H1 (cell line): ENCODE measurements at regions not wholly inside any gene's neighbourhood (a gene's known extent, or its start where the extent isn't known, plus 50 kb on each side); places are given as distances from the start of the nearest gene placed in this dataset.

Experiments used
- CTCF ChIA-PET: fragments of 300-600 bp; sonication (Branson Sonifier 250); formaldehyde crosslinking; loops from one replicate; lab custom pipeline; 2021; ENCODE audit not compliant: partially characterized antibody; lab: Charles Lee
- POLR2A ChIA-PET: fragments of 300-600 bp; sonication (Branson Sonifier 250); formaldehyde crosslinking; loops from one replicate; lab custom pipeline; 2021; ENCODE audit warnings: inconsistent platforms; ENCODE audit not compliant: partially characterized antibody; lab: Charles Lee
- DNase-seq, 2 experiments: peaks; one replicate each; pipeline versions ENCODE4 v3.0.0 to v3.0.0-alpha.2; 2010 to 2022; ENCODE audit warnings: low spot score in 2 of 2, low read depth in 1 of 2, mixed read lengths in 1 of 2
- FAIRE-seq: peaks from 2 replicates; lab custom pipeline; 2011; peaks lifted over from hg19 to GRCh38; lab: Jason Lieb, UNC
- H2AFZ ChIP-seq: 2 replicates; pipeline ENCODE4 v1.8.1; 2012; ENCODE audit warnings: low read length, inconsistent platforms
- H2AK5ac ChIP-seq: 2 replicates; pipeline ENCODE4 v1.6.1; 2013; ENCODE audit warnings: low read depth, low read length
- H2BK120ac ChIP-seq: replicated peaks from 2 replicates; pipeline ENCODE3; 2013; ENCODE audit warnings: low read depth, low read length, inconsistent platforms
- H2BK12ac ChIP-seq: 2 replicates; pipeline ENCODE4 v1.6.1; 2013; ENCODE audit warnings: low read depth, low read length
- H2BK15ac ChIP-seq: 2 replicates; pipeline ENCODE4 v1.6.1; 2013; ENCODE audit warnings: low read length
- H2BK20ac ChIP-seq: 2 replicates; pipeline ENCODE4 v1.6.1; 2013; ENCODE audit warnings: low read length
- H2BK5ac ChIP-seq: 2 replicates; pipeline ENCODE4 v1.6.1; 2013; ENCODE audit warnings: low read depth, low read length
- H3K14ac ChIP-seq: 2 replicates; pipeline ENCODE4 v1.6.1; 2013; ENCODE audit warnings: inconsistent platforms; ENCODE audit not compliant: insufficient read length
- H3K18ac ChIP-seq: 2 replicates; pipeline ENCODE4 v1.6.1; 2013; ENCODE audit warnings: low read length; ENCODE audit errors: extremely low read depth
- H3K23ac ChIP-seq: 2 replicates; pipeline ENCODE4 v1.6.1; 2013; ENCODE audit warnings: inconsistent platforms; ENCODE audit not compliant: insufficient read length
- H3K23me2 ChIP-seq: 2 replicates; pipeline ENCODE4 v1.6.1; 2013; ENCODE audit warnings: low read depth, low read length
- H3K27ac ChIP-seq: 2 replicates; pipeline ENCODE4 v1.6.1; 2011; ENCODE audit warnings: low read depth, low read length, inconsistent platforms
- H3K27me3 ChIP-seq, 4 experiments: replicated peaks in 1 of 4; 1 replicate in 1 of 4; 2 replicates in 3 of 4; pipeline versions ENCODE4 v1.6.1 to v1.8.1; 2011 to 2013; ENCODE audit warnings: low read length in 3 of 4, mild to moderate bottlenecking in 3 of 4, inconsistent platforms in 2 of 4, mixed read lengths in 2 of 4, moderate library complexity in 1 of 4; ENCODE audit not compliant: control insufficient read depth in 3 of 4, insufficient read depth in 3 of 4; ENCODE audit errors: extremely low read depth in 1 of 4
- H3K36me3 ChIP-seq, 4 experiments: 2 replicates each; pipeline versions ENCODE4 v1.6.1 to v1.8.1; 2011 to 2013; ENCODE audit warnings: mild to moderate bottlenecking in 4 of 4, low read length in 3 of 4, moderate library complexity in 2 of 4, control low read depth in 1 of 4, inconsistent platforms in 1 of 4; ENCODE audit not compliant: insufficient read depth in 4 of 4, control insufficient read depth in 2 of 4
- H3K4ac ChIP-seq: replicated peaks from 2 replicates; pipeline ENCODE3; 2013; ENCODE audit warnings: low read length, low read depth, mixed read lengths, inconsistent platforms; ENCODE audit not compliant: insufficient read length
- H3K4me1 ChIP-seq, 4 experiments: replicated peaks in 1 of 4; 1 replicate in 1 of 4; 2 replicates in 3 of 4; pipeline versions ENCODE4 v1.6.1 to v1.8.1; 2011 to 2013; ENCODE audit warnings: low read length in 3 of 4, inconsistent platforms in 2 of 4, mixed read lengths in 1 of 4; ENCODE audit not compliant: insufficient read depth in 4 of 4, control insufficient read depth in 3 of 4
- H3K4me2 ChIP-seq, 2 experiments: 2 replicates each; pipeline versions ENCODE4 v1.6.1 to v1.8.1; 2011 to 2013; ENCODE audit warnings: low read depth in 2 of 2, low read length in 2 of 2, control low read depth in 1 of 2, inconsistent platforms in 1 of 2, mild to moderate bottlenecking in 1 of 2; ENCODE audit not compliant: insufficient read depth in 1 of 2
- H3K4me3 ChIP-seq, 4 experiments: fragments of 200-600, 300-600 bp in 1 of 4; sonication (generic), shearing (Covaris generic), sonication (Bioruptor Twin) in 1 of 4; 2 replicates each; pipeline versions ENCODE4 v1.5.1 to v1.8.1; 2011 to 2016; ENCODE audit warnings: low read length in 4 of 4, low read depth in 3 of 4, control low read depth in 2 of 4, inconsistent platforms in 2 of 4, mild to moderate bottlenecking in 2 of 4, mixed read lengths in 1 of 4, moderate library complexity in 1 of 4; ENCODE audit not compliant: insufficient read depth in 2 of 4; ENCODE audit errors: extremely low read depth in 1 of 4
- H3K56ac ChIP-seq: replicated peaks from 2 replicates; pipeline ENCODE3; 2013; ENCODE audit warnings: low read depth, mild to moderate bottlenecking, mixed read lengths, low read length, inconsistent platforms; ENCODE audit not compliant: insufficient read length
- H3K79me1 ChIP-seq: 2 replicates; pipeline ENCODE4 v1.6.1; 2013; ENCODE audit warnings: low read depth, low read length, control low read depth
- H3K79me2 ChIP-seq, 2 experiments: 2 replicates each; pipeline versions ENCODE4 v1.6.1 to v1.8.1; 2012 to 2013; ENCODE audit warnings: low read length in 2 of 2, mild to moderate bottlenecking in 2 of 2, inconsistent platforms in 1 of 2; ENCODE audit not compliant: insufficient read depth in 2 of 2, control insufficient read depth in 1 of 2
- H3K9ac ChIP-seq, 4 experiments: replicated peaks in 1 of 4; 1 replicate in 1 of 4; 2 replicates in 3 of 4; pipeline versions ENCODE4 v1.6.1 to v1.8.1; 2011 to 2013; ENCODE audit warnings: low read depth in 3 of 4, low read length in 3 of 4, control low read depth in 2 of 4, mild to moderate bottlenecking in 2 of 4, moderate library complexity in 2 of 4, inconsistent platforms in 1 of 4; ENCODE audit errors: extremely low read depth in 1 of 4
- H3K9me3 ChIP-seq, 2 experiments: 2 replicates each; pipeline versions ENCODE4 v1.6.1 to v1.8.1; 2012 to 2013; ENCODE audit warnings: mild to moderate bottlenecking in 2 of 2, moderate library complexity in 2 of 2, control low read depth in 1 of 2, inconsistent platforms in 1 of 2, low read depth in 1 of 2, low read length in 1 of 2, mixed read lengths in 1 of 2; ENCODE audit not compliant: insufficient read depth in 2 of 2
- H4K20me1 ChIP-seq, 2 experiments: replicated peaks in 1 of 2; 2 replicates each; pipeline versions ENCODE3 to v1.8.1; 2011 to 2013; ENCODE audit warnings: inconsistent platforms in 2 of 2, low read length in 2 of 2, mild to moderate bottlenecking in 1 of 2; ENCODE audit not compliant: insufficient read depth in 2 of 2, control insufficient read depth in 1 of 2
- H4K5ac ChIP-seq: 2 replicates; pipeline ENCODE4 v1.6.1; 2013; ENCODE audit warnings: low read length, low read depth, mixed read lengths, inconsistent platforms; ENCODE audit not compliant: insufficient read length
- H4K8ac ChIP-seq: 2 replicates; pipeline ENCODE4 v1.8.0; 2013; ENCODE audit warnings: mild to moderate bottlenecking, moderate library complexity, low read length, inconsistent platforms; ENCODE audit not compliant: insufficient read depth; ENCODE audit errors: extremely low read depth
- H4K91ac ChIP-seq: replicated peaks from 2 replicates; pipeline ENCODE3; 2013; ENCODE audit warnings: low read length, mixed read lengths, inconsistent platforms; ENCODE audit not compliant: insufficient read length
- EGR1 ChIP-seq: IDR thresholded peaks from 2 replicates; pipeline ENCODE4 v1.6.1; 2011; ENCODE audit warnings: low read depth, low read length, borderline replicate concordance
- NANOG ChIP-seq: IDR thresholded peaks from 2 replicates; pipeline ENCODE4 v1.6.1; 2011; ENCODE audit warnings: low read length, low read depth, mild to moderate bottlenecking, inconsistent platforms; ENCODE audit not compliant: insufficient read depth, poor library complexity, severe bottlenecking
- SIN3A ChIP-seq, 2 experiments: IDR thresholded peaks in 1 of 2; conservative IDR thresholded peaks in 1 of 2; 2 replicates each; pipeline ENCODE4 v1.6.1; 2011 to 2012; ENCODE audit warnings: low read length in 2 of 2, improper control_type of control experiment in 1 of 2, low read depth in 1 of 2, mild to moderate bottlenecking in 1 of 2
- WGBS, 2 experiments: shearing (Covaris generic) in 1 of 2; methylation state at CpG; one replicate each; pipeline versions ENCODE4 v1.1.6 to v1.1.7; 2013 to 2015; ENCODE audit warnings: low lambda C conversion rate in 2 of 2, mixed read lengths in 2 of 2, inconsistent platforms in 1 of 2, low coverage in 1 of 2, missing lambda C conversion rate in 1 of 2; ENCODE audit not compliant: insufficient replicate concordance in 2 of 2, insufficient coverage in 1 of 2, insufficient read length in 1 of 2; ENCODE audit errors: extremely low coverage in 1 of 2, missing lambda C conversion rate in 1 of 2; 5-methylcytosine and 5-hydroxymethylcytosine counted together
- TF ChIP-seq, protein P1 (sequence below): IDR thresholded peaks from 2 replicates; pipeline ENCODE4 v1.6.1; 2011; ENCODE audit warnings: low read depth, mild to moderate bottlenecking, low read length; ENCODE audit not compliant: insufficient read depth
- TF ChIP-seq, protein P2 (sequence below): IDR thresholded peaks from 2 replicates; pipeline ENCODE4 v1.6.1; 2012; ENCODE audit warnings: inconsistent platforms
- TF ChIP-seq, protein P3 (sequence below), 3 experiments: IDR thresholded peaks; 1 replicate in 2 of 3; 2 replicates in 1 of 3; pipeline versions ENCODE4 v1.5.1 to v1.6.1; 2011; ENCODE audit warnings: low read length in 3 of 3, mild to moderate bottlenecking in 3 of 3, inconsistent platforms in 2 of 3, low read depth in 1 of 3, moderate library complexity in 1 of 3; ENCODE audit not compliant: insufficient read depth in 1 of 3; ENCODE audit errors: control extremely low read depth in 1 of 3

DNA sequence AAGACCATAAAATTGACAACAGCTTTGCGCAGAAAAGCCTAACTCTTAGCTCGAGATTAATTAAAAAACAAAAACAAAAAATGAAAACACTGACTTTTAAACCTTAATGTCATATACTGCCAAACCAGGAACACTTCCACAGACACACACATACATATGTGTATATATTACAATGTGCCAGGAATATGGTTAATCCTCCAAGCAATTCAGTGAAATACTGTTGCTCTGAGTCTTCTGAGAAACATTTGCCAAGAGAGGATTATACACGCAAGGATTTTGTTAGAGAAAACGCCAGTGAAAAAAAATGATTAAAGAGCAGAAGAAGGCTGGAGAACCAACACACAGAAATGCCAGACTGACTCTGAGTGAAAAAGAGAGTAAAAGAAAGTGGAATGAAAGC lies 116.7 kb upstream of the CHRM3 start:
- ChIA-PET POLR2A (no interaction called here), CTCF (interaction anchor here (0.6 to 1.6 kb wide), 2 partner anchors 39 to 46 kb away, joined by 3 to 6 read pairs; no protein-coding TSS in a partner anchor)
- Histone ChIP-seq H4K5ac (no peak overlapping the region), H3K18ac (no peak overlapping the region), H3K14ac (no peak overlapping the region), H3K27me3 (no peaks in the 10 kb centered on the region), H4K91ac (no peak overlapping the region), H4K8ac (no peak overlapping the region), H3K4me1 (no peaks in the 10 kb centered on the region), H3K79me1 (no peaks in the 10 kb centered on the region), H3K9me3 (no peaks in the 10 kb centered on the region), H3K23ac (no peak overlapping the region), H3K4me3 (no peak overlapping the region), H2BK15ac (no peak overlapping the region), H2AFZ (no peak overlapping the region), H3K9ac (no peak overlapping the region), H2BK20ac (no peak overlapping the region), H2AK5ac (no peak overlapping the region), H3K4ac (no peak overlapping the region), H3K79me2 (no peaks in the 10 kb centered on the region), H3K56ac (no peak overlapping the region), H2BK120ac (no peak overlapping the region), H4K20me1 (no peaks in the 10 kb centered on the region), H3K23me2 (no peaks in the 10 kb centered on the region), H2BK5ac (no peak overlapping the region), H3K4me2 (no peak overlapping the region)
- WGBS, 2 experiments, result 91% methylated on average over 4 of the region's 4 CpGs; no CpG with 5 or more reads in 1 of the 2 experiments
- DNase-seq, result no peak
- FAIRE-seq, result no peak
- TF ChIP-seq, protein P1, sequence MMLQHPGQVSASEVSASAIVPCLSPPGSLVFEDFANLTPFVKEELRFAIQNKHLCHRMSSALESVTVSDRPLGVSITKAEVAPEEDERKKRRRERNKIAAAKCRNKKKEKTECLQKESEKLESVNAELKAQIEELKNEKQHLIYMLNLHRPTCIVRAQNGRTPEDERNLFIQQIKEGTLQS, result no peak
- TF ChIP-seq SIN3A (conservative IDR thresholded peaks at IDR 0.05 in 1 of 2, IDR thresholded peaks at IDR 0.05 in 1 of 2; ENCODE audit: low read depth in 1 of 2, low read length in 2 of 2) (no peak), EGR1 (no peak), NANOG (no peak)
- TF ChIP-seq, protein P2, sequence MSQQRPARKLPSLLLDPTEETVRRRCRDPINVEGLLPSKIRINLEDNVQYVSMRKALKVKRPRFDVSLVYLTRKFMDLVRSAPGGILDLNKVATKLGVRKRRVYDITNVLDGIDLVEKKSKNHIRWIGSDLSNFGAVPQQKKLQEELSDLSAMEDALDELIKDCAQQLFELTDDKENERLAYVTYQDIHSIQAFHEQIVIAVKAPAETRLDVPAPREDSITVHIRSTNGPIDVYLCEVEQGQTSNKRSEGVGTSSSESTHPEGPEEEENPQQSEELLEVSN, result no peak
- TF ChIP-seq, protein P3, sequence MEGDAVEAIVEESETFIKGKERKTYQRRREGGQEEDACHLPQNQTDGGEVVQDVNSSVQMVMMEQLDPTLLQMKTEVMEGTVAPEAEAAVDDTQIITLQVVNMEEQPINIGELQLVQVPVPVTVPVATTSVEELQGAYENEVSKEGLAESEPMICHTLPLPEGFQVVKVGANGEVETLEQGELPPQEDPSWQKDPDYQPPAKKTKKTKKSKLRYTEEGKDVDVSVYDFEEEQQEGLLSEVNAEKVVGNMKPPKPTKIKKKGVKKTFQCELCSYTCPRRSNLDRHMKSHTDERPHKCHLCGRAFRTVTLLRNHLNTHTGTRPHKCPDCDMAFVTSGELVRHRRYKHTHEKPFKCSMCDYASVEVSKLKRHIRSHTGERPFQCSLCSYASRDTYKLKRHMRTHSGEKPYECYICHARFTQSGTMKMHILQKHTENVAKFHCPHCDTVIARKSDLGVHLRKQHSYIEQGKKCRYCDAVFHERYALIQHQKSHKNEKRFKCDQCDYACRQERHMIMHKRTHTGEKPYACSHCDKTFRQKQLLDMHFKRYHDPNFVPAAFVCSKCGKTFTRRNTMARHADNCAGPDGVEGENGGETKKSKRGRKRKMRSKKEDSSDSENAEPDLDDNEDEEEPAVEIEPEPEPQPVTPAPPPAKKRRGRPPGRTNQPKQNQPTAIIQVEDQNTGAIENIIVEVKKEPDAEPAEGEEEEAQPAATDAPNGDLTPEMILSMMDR (IDR thresholded peaks at IDR 0.05; ENCODE audit: control extremely low read depth in 1 of 3, insufficient read depth in 1 of 3, low read depth in 1 of 3, low read length in 3 of 3), result no peak
- TF ChIP-seq, all 59 proteins: peak for 0
- Histone ChIP-seq H3K27ac (no peak overlapping the region), H3K36me3 (no peaks in the 10 kb centered on the region), H2BK12ac (no peak overlapping the region)
